ENCODE measurements at regions not wholly inside any gene's neighbourhood (a gene's known extent, or its start where the extent isn't known, plus 50 kb on each side); places are given as distances from the start of the nearest gene placed in this dataset.
A peak's percentile ranks its signal among the peaks of the same experiment; 100 is the strongest.

DNA sequence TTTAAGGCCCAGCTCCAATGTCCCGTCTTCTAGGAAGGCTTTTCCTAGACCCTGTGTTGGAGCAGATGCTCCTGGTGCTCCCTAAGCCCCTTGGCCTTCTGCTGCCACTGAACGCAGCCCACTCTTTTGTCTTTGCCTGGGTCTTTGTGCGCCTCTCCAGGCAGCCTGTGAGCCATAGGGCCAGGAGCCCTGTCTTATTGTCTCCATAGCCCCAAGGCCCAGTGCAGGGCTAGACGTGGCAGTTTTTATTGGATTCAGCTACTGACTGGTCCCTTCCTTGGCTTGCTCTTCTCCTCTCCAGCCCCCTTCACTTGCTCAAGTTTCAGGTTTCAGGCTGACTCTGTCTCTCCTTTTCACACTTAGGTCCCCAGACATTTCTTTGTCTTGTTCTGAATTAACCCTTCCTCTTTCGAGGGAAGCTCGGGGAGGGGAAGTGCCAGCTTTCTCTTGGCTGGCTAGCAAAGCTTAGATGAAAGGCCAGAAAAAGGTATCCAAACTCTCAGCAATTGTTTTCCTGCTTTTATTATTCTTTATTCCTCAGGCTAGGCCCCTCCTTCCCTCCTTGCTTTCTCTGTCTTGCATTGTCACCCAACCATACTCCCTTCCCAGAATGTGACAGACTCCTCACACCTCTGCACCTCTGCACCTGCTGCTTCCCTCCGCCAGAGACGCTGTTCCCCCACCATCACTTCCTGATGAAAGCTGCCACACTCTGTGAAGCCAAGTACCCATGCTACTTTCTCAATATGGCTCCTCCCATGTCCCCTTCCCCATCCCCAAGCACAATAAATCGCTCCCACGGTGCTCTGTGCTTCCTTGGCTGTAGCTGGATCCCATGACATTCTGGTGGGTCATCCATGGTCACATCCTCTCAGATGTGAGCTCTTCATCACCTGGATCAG, 101.6 kb upstream of the CPEB4 start:
- POLR2A ChIA-PET = interaction anchor here (1.1 to 3.5 kb wide), 3 partner anchors 20 to 39 kb away, joined by 3 to 35 read pairs (median 5); no protein-coding TSS in a partner anchor
- H4K20me1 ChIP-seq (ENCODE audit: insufficient read depth, low read length) = no peaks in the 10 kb centered on the region
- H3K9me3 ChIP-seq (ENCODE audit: low read length) = no peaks in the 10 kb centered on the region
- no peaks in the 10 kb centered on the region for H3K27me3 ChIP-seq (ENCODE audit: control insufficient read depth in 1 of 2, insufficient read depth in 2 of 2, low read length in 2 of 2)
- no TSS peak for BruUV-seq (replicated peaks)
- intact Hi-C loops (cut with micrococcal nuclease; ENCODE audit: unreplicated experiment) = no loop called here
- no peaks in the 10 kb centered on the region for H3K36me3 ChIP-seq (replicated peaks in 1 of 2; ENCODE audit: control insufficient read depth in 1 of 2, insufficient read depth in 2 of 2, low read length in 2 of 2)
- in situ Hi-C loops (cut with HindIII; ENCODE audit: extremely low pct_ligation_motif_present, low pct_unique_long_range_greater_than_20kb) = no loop called here
- FAIRE-seq (no peak), DNase-seq (ENCODE audit: low spot score) (no peak), ATAC-seq (no peak)
- CTCF ChIA-PET (ENCODE audit: low intra/inter-chr PET ratio, low total read pairs) = no interaction called here
- no peak overlapping the region for H3K9ac ChIP-seq (ENCODE audit: insufficient read depth, low read depth, low read length)
- WGBS (ENCODE audit: low lambda C conversion rate) = 91% methylated on average over 10 of the region's 10 CpGs
- no peak overlapping the region for H3K4me3 ChIP-seq (replicated peaks in 1 of 3; ENCODE audit: insufficient read depth in 1 of 3, low read depth in 2 of 3, low read length in 3 of 3)
- H2AFZ ChIP-seq (ENCODE audit: low read length) = no peak overlapping the region
- TF ChIP-seq SALL2 (CRISPR knock-in tag; IDR thresholded peaks at IDR 0.05) = no peak
- no peak overlapping the region for H3K4me2 ChIP-seq (ENCODE audit: low read depth, low read length)
- peaks cover 61% of the 10 kb centered on the region for H3K4me1 ChIP-seq (ENCODE audit: insufficient read depth, low read length)
- no peak overlapping the region for H3K27ac ChIP-seq (ENCODE audit: extremely low read length, insufficient read depth, low read length)
- no peaks in the 10 kb centered on the region for H3K79me2 ChIP-seq (ENCODE audit: insufficient read depth, low read length)

DNA sequence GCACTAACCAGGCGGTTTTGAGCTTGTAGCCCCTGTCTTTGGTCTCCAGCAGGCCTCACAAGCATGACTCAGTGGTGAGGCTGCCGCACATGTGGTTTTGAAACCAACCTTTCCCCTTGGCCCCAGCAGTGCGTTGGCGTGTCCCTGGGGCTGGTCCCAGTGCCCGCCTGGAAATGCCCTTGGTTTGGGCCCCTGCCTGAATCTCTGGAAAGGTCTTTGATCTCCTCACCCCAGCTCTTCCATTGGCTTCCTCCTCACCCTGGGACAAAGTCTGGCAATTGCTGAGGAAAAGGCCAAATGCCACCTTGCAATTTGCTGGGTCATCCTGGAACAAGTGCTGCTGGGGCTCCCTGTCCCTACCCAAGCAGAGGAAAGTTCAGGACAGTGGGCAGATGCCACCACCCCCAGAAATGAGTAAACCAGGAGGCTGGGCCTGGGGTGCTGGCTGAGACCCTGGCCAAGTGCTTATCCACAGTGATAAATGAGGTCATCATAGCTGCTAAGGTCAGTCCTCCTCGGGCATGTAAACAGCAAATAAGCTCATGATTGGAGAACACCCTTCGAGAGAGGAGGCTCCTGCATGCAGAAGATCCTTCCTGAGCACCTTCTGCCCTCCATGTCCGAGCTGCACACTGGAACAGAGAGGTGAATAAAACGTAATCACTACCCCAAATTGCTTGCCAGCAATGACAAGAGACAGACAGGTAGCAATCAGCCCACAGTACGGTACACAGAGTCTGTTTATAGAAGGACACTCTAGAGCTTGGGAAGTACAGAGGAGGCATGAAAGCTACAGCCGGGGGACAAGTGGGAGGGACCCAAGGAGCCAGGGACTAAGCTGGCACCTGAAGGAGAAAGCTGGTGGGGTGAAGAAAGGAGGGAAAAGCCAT, 98.9 kb upstream of the CPEB4 start:
- Histone ChIP-seq H3K36me3 (replicated peaks in 1 of 2; ENCODE audit: control insufficient read depth in 1 of 2, insufficient read depth in 2 of 2, low read length in 2 of 2) (no peaks in the 10 kb centered on the region), H3K4me3 (replicated peaks in 1 of 3; ENCODE audit: insufficient read depth in 1 of 3, low read depth in 2 of 3, low read length in 3 of 3) (peak overlapping the region in 2 of 3 experiments; percentile 8 to 48; a peak in 2 of 6 replicates), H4K20me1 (ENCODE audit: insufficient read depth, low read length) (no peaks in the 10 kb centered on the region), H3K4me2 (ENCODE audit: low read depth, low read length) (peak overlapping the region; percentile 68), H3K9me3 (ENCODE audit: low read length) (no peaks in the 10 kb centered on the region), H3K4me1 (ENCODE audit: insufficient read depth, low read length) (peaks cover 68% of the 10 kb centered on the region), H2AFZ (ENCODE audit: low read length) (peak overlapping the region; percentile 68), H3K27ac (ENCODE audit: extremely low read length, insufficient read depth, low read length) (peak overlapping the region; percentile 73), H3K9ac (ENCODE audit: insufficient read depth, low read depth, low read length) (peak overlapping the region; percentile 51), H3K27me3 (ENCODE audit: control insufficient read depth in 1 of 2, insufficient read depth in 2 of 2, low read length in 2 of 2) (no peaks in the 10 kb centered on the region), H3K79me2 (ENCODE audit: insufficient read depth, low read length) (no peaks in the 10 kb centered on the region)
- ATAC-seq = peak; percentile 86
- ChIA-PET CTCF (ENCODE audit: low intra/inter-chr PET ratio, low total read pairs) (no interaction called here), POLR2A (interaction anchor here (0.6 to 3.5 kb wide), 15 partner anchors 8 to 184 kb away, joined by 3 to 35 read pairs (median 6); partner anchors contain the start of gene CPEB4)
- intact Hi-C loops (cut with micrococcal nuclease; ENCODE audit: unreplicated experiment) (no loop called here), in situ Hi-C loops (cut with HindIII; ENCODE audit: extremely low pct_ligation_motif_present, low pct_unique_long_range_greater_than_20kb) (no loop called here)
- peak; percentile 79 for DNase-seq (ENCODE audit: low spot score)
- no TSS peak for BruUV-seq (replicated peaks)
- FAIRE-seq = peak; percentile 56
- 13% methylated on average over 10 of the region's 11 CpGs for WGBS (ENCODE audit: low lambda C conversion rate)
- TF ChIP-seq ZNF615 (CRISPR knock-in tag; IDR thresholded peaks at IDR 0.05; ENCODE audit: borderline replicate concordance) (no peak), ZMYM3 (CRISPR knock-in tag; IDR thresholded peaks at IDR 0.05) (peak; percentile 60; the same call in 1 of the 2 replicates), STAG1 (CRISPR knock-in tag; IDR thresholded peaks at IDR 0.05) (peak; percentile 2; the same call in 1 of the 2 replicates), ZNF616 (CRISPR knock-in tag; IDR thresholded peaks at IDR 0.05; ENCODE audit: low read depth) (no peak), ZNF274 (CRISPR knock-in tag; IDR thresholded peaks at IDR 0.05) (no peak), FOSL2 (CRISPR knock-in tag; IDR thresholded peaks at IDR 0.05) (peak; percentile 94), ZNF550 (CRISPR knock-in tag; IDR thresholded peaks at IDR 0.05; ENCODE audit: borderline replicate concordance) (no peak), NFE2L1 (CRISPR knock-in tag; IDR thresholded peaks at IDR 0.05; ENCODE audit: borderline replicate concordance) (peak; percentile 47; the same call in 1 of the 2 replicates), ZNF572 (CRISPR knock-in tag; IDR thresholded peaks at IDR 0.05) (0 out of 2 replicates have a peak, but pooled peaks have one; percentile 14), TBL1XR1 (IDR thresholded peaks at IDR 0.05; ENCODE audit: borderline replicate concordance, low read length, partially characterized antibody) (peak; percentile 28), HDAC1 (CRISPR knock-in tag; IDR thresholded peaks at IDR 0.05) (peak; percentile 45), LCORL (IDR thresholded peaks at IDR 0.05) (no peak), LCORL (CRISPR knock-in tag; IDR thresholded peaks at IDR 0.05) (peak; percentile 88; the same call in 1 of the 2 replicates)

Measured in HepG2 (cell line).